Memory B cell (primary cell): ENCODE measurements at regions not wholly inside any gene's neighbourhood (a gene's known extent, or its start where the extent isn't known, plus 50 kb on each side); places are given as distances from the start of the nearest gene placed in this dataset.

ENCODE experiments used
- ATAC-seq: fragments of 150-1000 bp; cut with Tn5 transposase; 2 replicates; pipeline ENCODE4 v1.10.0; 2021; ENCODE audit warnings: low read depth, mild to moderate bottlenecking, moderate library complexity
- DNase-seq, 2 donors: peaks; one replicate each; pipeline ENCODE4 v3.0.0; 2022; ENCODE audit warnings: low spot score in 2 of 2
- H3K27ac Mint-ChIP-seq: one replicate; pipeline ENCODE4 v1.8.0; 2022; ENCODE audit warnings: mild to moderate bottlenecking, moderate library complexity, mixed read lengths
- H3K27me3 Mint-ChIP-seq: one replicate; pipeline ENCODE4 v1.8.0; 2022; ENCODE audit warnings: mixed read lengths
- H3K36me3 Mint-ChIP-seq: one replicate; pipeline ENCODE4 v1.8.0; 2022; ENCODE audit warnings: mild to moderate bottlenecking, mixed read lengths
- H3K4me1 Mint-ChIP-seq: one replicate; pipeline ENCODE4 v1.8.0; 2022; ENCODE audit warnings: mixed read lengths
- H3K4me3 Mint-ChIP-seq: one replicate; pipeline ENCODE4 v1.8.0; 2022; ENCODE audit warnings: mild to moderate bottlenecking, moderate library complexity, mixed read lengths
- H3K9me3 Mint-ChIP-seq: one replicate; pipeline ENCODE4 v1.8.0; 2022; ENCODE audit warnings: mixed read lengths

DNA sequence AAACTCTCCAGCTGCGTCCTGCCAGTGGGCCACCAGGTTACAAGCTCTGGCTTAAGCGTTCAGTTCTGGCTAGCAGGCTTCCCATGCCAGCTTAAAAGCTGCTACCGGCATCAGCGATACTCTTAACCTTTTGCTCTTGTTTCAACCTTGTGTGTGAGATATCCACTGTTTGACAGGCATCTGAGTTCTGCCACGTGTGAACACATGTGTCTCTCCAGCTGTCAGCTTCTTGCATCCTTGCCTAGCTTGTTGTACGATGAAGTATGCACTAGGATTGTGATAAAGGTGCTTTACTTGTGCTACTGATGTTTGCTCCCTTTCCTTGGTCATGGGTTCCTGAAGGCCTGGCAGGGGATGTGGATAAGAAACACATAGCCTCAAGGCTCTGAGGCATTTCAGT lies 201.6 kb downstream of the PRDM2 start:
- Mint-ChIP-seq H3K27me3 (peaks cover 13% of the 10 kb centered on the region), H3K27ac (no peak overlapping the region), H3K4me3 (no peak overlapping the region), H3K4me1 (no peaks in the 10 kb centered on the region), H3K36me3 (peaks cover 3% of the 10 kb centered on the region), H3K9me3 (peaks cover 11% of the 10 kb centered on the region)
- DNase-seq (no peak), ATAC-seq (no peak)

DNA sequence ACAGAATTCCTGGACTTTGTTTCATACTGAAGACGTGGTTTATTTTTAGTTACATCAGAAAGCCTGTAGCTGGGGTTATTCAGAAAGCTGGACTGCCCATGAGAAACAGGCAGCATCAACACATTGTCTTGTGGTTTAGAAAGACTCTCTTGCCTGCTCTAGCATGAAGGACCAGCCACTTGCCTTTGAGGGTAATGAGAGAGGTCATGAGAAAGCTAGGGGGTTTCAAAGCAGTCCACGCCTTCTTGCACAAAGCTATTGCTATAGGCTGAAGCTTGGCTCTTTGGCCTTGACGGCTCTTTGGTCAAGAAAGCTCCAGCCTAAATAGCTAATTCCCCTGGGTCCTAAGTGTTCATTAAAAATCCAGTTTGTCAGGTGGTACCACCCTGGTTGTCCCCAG lies 208.1 kb downstream of the PRDM2 start:
- Mint-ChIP-seq H3K4me1 (peaks cover 10% of the 10 kb centered on the region), H3K36me3 (peaks cover 3% of the 10 kb centered on the region), H3K9me3 (peaks cover 11% of the 10 kb centered on the region), H3K4me3 (no peak overlapping the region), H3K27ac (no peak overlapping the region), H3K27me3 (peaks cover 6% of the 10 kb centered on the region)
- peak; percentile 24 for ATAC-seq
- DNase-seq, result no peak

DNA sequence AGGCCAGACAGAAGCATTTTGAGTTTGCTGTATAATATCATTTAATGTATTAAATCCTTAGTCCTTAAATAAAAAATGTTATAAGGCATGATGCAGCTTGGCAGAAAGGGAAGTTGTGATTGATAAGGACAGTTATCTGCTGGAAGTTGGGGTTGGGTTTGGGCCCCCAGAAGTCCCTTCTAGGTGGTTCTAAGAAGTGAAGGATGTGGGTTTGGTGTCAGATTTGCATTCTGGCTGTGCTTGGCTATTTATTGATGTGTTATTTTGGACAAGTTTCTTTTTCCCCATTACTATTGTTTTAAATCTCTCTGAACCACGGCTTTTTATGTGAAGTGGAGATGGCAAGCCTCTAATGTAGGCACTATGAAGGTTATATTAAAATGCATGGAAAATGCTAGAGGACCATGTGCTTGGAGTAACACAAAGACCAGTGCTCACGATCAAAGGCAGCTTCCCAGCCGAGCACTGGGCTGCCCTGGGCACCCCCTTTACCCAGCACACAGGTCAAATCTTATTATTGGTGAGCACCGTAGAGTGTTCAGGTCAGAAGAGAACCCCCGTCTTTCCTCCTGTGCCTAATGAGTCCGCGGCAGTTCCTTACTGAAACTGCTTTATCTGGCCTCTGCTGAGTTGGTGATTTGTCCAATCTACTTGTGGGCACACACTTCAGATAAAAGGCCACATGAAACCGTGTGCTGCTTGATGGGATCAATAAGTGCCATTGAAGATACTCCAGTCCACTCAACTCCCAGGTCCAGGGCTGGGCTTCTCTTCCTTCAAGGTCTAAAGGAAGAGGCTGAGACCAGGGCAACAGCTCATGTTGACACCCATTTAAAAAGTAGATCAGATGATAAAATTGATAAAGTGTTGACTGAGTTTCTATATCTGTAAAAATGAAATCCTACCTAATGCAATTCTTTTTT lies 212.0 kb downstream of the PRDM2 start:
- no peak for DNase-seq
- no peaks in the 10 kb centered on the region for H3K9me3 Mint-ChIP-seq
- ATAC-seq, result peak; percentile 34
- peaks cover 6% of the 10 kb centered on the region for H3K27me3 Mint-ChIP-seq
- H3K27ac Mint-ChIP-seq, result no peak overlapping the region
- no peaks in the 10 kb centered on the region for H3K36me3 Mint-ChIP-seq
- peaks cover 10% of the 10 kb centered on the region for H3K4me1 Mint-ChIP-seq
- H3K4me3 Mint-ChIP-seq, result peak overlapping the region; percentile 9

- Mint-ChIP-seq H3K4me1 (peaks cover 10% of the 10 kb centered on the region), H3K36me3 (no peaks in the 10 kb centered on the region), H3K4me3 (no peak overlapping the region), H3K27me3 (peaks cover 8% of the 10 kb centered on the region), H3K27ac (no peak overlapping the region), H3K9me3 (no peaks in the 10 kb centered on the region)
- DNase-seq, result no peak
- ATAC-seq, result no peak
Observed at GRCh38 chr1:13913396-13913795, 213.4 kb downstream of the PRDM2 start.

DNA sequence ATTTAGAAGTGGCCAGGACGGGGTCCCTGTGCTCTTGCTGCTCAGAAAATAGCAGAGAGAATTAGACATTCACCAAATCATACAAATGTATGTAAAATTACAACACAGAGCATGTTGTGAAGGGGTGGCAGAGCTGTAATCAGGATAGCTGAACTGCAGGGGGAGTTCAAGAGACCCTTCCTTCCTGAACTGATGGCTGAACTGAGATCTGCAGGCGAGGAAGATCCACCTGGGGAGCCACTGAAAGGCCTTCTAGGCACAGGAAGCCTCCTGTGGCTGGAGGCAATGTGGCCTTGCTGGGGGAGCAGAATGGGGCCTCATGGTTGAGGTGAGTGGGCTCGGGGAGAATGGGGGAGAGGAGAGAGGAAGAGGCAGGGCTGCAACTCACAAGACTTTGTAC lies 216.5 kb downstream of the PRDM2 start:
- no peak overlapping the region for H3K4me3 Mint-ChIP-seq
- no peak overlapping the region for H3K27ac Mint-ChIP-seq
- no peak for ATAC-seq
- H3K9me3 Mint-ChIP-seq, result peaks cover 3% of the 10 kb centered on the region
- peaks cover 6% of the 10 kb centered on the region for H3K4me1 Mint-ChIP-seq
- DNase-seq, result no peak
- H3K27me3 Mint-ChIP-seq, result peaks cover 8% of the 10 kb centered on the region
- no peaks in the 10 kb centered on the region for H3K36me3 Mint-ChIP-seq

DNA sequence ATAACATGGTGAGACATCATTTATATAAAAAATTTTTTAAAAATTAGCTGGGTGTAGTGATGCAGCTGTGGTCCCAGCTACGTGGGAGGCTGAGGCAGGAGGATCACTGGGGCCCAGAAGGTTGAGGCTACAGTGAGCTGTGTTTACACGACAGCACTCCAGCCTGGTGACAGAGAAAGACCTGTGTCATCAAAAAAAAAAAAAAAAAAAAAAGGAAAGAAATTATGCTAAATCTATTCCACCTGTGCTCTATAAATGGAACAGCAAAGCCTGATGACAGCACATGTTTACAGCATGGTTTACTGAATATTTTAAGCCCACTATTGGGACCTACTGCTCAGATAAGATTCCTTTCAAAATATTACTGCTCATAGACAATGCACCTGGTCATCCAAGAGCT lies 217.6 kb downstream of the PRDM2 start:
- H3K4me3 Mint-ChIP-seq, result no peak overlapping the region
- no peaks in the 10 kb centered on the region for H3K4me1 Mint-ChIP-seq
- H3K9me3 Mint-ChIP-seq, result peaks cover 3% of the 10 kb centered on the region
- DNase-seq (no peak), ATAC-seq (no peak)
- no peak overlapping the region for H3K27ac Mint-ChIP-seq
- H3K27me3 Mint-ChIP-seq, result peaks cover 8% of the 10 kb centered on the region
- H3K36me3 Mint-ChIP-seq, result no peaks in the 10 kb centered on the region

DNA sequence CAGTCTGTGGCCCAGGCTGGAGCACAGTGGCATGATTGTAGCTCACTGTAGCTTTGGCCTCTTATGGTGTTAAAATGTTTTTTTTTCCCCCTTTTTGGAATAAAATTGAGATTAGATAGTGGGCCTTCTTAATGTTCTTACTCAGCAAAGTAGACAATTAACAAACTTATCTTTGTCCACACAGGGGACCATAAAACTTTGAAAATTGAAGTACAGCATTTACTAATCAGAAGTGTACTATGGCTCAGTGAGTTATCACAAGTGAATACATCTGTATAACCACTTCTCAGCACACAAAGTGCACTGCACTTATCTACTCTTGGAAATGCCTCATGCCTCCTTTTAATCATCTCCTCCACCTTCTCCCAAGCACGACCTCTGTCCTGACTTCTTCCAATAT lies 218.9 kb downstream of the PRDM2 start:
- Mint-ChIP-seq H3K4me1 (no peaks in the 10 kb centered on the region), H3K9me3 (peaks cover 3% of the 10 kb centered on the region), H3K27me3 (peaks cover 13% of the 10 kb centered on the region), H3K4me3 (no peak overlapping the region), H3K36me3 (no peaks in the 10 kb centered on the region), H3K27ac (no peak overlapping the region)
- no peak for DNase-seq
- ATAC-seq, result no peak

DNA sequence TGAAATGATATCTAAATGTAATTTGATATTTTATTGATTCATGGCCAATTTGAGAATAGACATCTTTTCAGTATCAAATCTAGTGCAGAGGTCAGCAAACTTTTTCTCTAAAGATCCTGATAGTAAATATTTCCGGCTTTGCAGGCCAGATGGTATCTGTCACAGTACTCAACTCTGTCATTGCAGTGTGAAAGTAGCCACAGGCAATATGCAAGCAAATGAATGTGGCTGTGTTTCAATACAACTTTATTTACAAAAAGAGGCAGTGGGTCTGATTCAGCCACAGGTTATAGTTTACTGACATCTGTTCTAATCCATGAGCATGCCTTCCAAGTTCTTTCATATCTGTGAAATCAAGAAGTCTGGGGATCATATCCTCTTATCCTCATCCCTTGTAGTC lies 221.2 kb downstream of the PRDM2 start:
- H3K27me3 Mint-ChIP-seq, result peaks cover 18% of the 10 kb centered on the region
- H3K27ac Mint-ChIP-seq, result no peak overlapping the region
- H3K4me3 Mint-ChIP-seq, result no peak overlapping the region
- no peaks in the 10 kb centered on the region for H3K4me1 Mint-ChIP-seq
- no peak for DNase-seq
- H3K9me3 Mint-ChIP-seq, result peaks cover 3% of the 10 kb centered on the region
- H3K36me3 Mint-ChIP-seq, result no peaks in the 10 kb centered on the region
- no peak for ATAC-seq

- H3K4me1 Mint-ChIP-seq, result no peaks in the 10 kb centered on the region
- H3K9me3 Mint-ChIP-seq, result peaks cover 3% of the 10 kb centered on the region
- no peak overlapping the region for H3K27ac Mint-ChIP-seq
- no peak overlapping the region for H3K4me3 Mint-ChIP-seq
- no peak for DNase-seq
- ATAC-seq, result no peak
- H3K27me3 Mint-ChIP-seq, result peaks cover 12% of the 10 kb centered on the region
- no peaks in the 10 kb centered on the region for H3K36me3 Mint-ChIP-seq
Observed at GRCh38 chr1:13922466-13923110, 222.6 kb downstream of the PRDM2 start.

DNA sequence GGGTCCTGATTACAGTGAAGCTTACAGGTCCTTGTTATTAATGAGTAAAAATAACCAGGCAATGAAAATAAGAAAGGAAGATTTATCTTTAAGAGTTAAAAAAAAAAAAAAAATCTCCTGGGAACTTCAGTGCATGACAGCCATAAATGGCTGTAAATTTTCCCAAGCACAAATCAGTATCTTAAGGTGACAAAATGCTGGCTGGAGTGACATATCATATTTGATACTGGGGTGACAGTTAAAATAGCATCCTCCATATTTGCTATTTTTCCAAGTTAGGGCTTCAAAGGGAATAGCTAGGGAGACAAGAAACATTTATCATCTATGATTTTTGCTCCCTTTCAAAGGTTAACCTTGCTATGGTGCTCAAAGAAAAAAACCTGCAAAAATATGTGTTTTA lies 226.6 kb downstream of the PRDM2 start:
- Mint-ChIP-seq H3K4me1 (no peaks in the 10 kb centered on the region), H3K9me3 (no peaks in the 10 kb centered on the region), H3K27me3 (peaks cover 16% of the 10 kb centered on the region), H3K4me3 (no peak overlapping the region), H3K36me3 (no peaks in the 10 kb centered on the region), H3K27ac (no peak overlapping the region)
- no peak for ATAC-seq
- no peak for DNase-seq

DNA sequence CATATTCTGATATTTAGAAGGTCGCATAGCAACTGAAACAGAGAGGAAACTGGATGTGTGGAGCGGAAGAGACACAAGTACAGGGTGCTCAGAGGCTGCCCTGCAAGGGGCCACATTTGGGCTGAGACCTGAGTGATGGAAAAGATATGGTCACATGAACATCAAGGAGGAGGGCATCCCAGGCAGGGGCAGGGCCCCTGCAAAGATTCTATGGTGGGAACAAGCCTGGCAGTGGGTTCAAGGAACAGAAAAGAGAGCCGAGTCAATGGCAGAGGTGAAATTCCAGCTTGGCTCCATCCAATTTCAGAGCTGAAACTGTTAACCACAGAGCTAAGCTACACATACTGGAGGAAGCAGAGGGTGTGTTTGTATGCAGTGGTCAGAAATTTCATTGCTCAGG lies 227.7 kb downstream of the PRDM2 start:
- peaks cover 17% of the 10 kb centered on the region for H3K27me3 Mint-ChIP-seq
- ATAC-seq, result no peak
- H3K27ac Mint-ChIP-seq, result no peak overlapping the region
- DNase-seq, result no peak
- no peaks in the 10 kb centered on the region for H3K4me1 Mint-ChIP-seq
- H3K4me3 Mint-ChIP-seq, result no peak overlapping the region
- H3K9me3 Mint-ChIP-seq, result no peaks in the 10 kb centered on the region
- no peaks in the 10 kb centered on the region for H3K36me3 Mint-ChIP-seq

- H3K4me3 Mint-ChIP-seq, result no peak overlapping the region
Observed at GRCh38 chr1:13929313-13929712, 229.3 kb downstream of the PRDM2 start.

GRCh38 chr1:13930151-13930550 lies 230.2 kb downstream of the PRDM2 start:
- ATAC-seq (no peak), DNase-seq (no peak)
- no peaks in the 10 kb centered on the region for H3K36me3 Mint-ChIP-seq
- no peak overlapping the region for H3K27ac Mint-ChIP-seq
- no peak overlapping the region for H3K4me3 Mint-ChIP-seq
- no peaks in the 10 kb centered on the region for H3K4me1 Mint-ChIP-seq
- H3K9me3 Mint-ChIP-seq, result no peaks in the 10 kb centered on the region
- peaks cover 12% of the 10 kb centered on the region for H3K27me3 Mint-ChIP-seq

More at GRCh38 chr1:13929313-13929712, 229.3 kb downstream of the PRDM2 start:
- Mint-ChIP-seq H3K27ac (no peak overlapping the region), H3K4me1 (no peaks in the 10 kb centered on the region), H3K9me3 (no peaks in the 10 kb centered on the region), H3K36me3 (no peaks in the 10 kb centered on the region), H3K27me3 (peaks cover 12% of the 10 kb centered on the region)
- ATAC-seq, result no peak
- DNase-seq, result no peak

DNA sequence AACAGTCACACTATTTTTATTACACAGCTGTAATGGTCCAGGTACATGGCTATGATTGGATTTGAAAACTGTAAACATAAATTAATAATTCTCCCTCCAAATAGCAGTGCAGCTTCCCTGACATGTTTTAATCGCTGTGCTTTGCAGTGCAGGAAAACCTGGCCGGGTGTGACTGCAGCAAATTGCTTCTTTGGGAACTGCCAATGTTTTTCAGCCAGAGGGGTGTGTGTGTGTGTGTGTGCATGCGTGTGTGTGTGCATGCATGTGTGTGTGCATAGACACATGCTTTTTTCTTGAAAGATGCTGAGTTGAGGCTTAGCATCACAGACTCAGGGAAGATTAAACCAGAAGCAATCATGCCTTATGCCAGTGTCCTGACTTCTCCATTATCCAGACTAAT lies 231.2 kb downstream of the PRDM2 start:
- H3K27me3 Mint-ChIP-seq, result peaks cover 5% of the 10 kb centered on the region
- DNase-seq, result no peak
- no peak overlapping the region for H3K4me3 Mint-ChIP-seq
- H3K27ac Mint-ChIP-seq, result no peak overlapping the region
- H3K4me1 Mint-ChIP-seq, result no peaks in the 10 kb centered on the region
- no peaks in the 10 kb centered on the region for H3K36me3 Mint-ChIP-seq
- no peak for ATAC-seq
- no peaks in the 10 kb centered on the region for H3K9me3 Mint-ChIP-seq
